K562 (cell line): ENCODE measurements at regions not wholly inside any gene's neighbourhood (a gene's known extent, or its start where the extent isn't known, plus 50 kb on each side); places are given as distances from the start of the nearest gene placed in this dataset.
"Not testable (repeated sequence)": the region's sequence is repeated elsewhere in the genome, so short reads cannot be mapped to it uniquely, and the experiment has no call there.

Experiments used
- ATAC-seq: fragments of 200-7000 bp; cut with Tn5 transposase; 3 replicates; pipeline ENCODE4 v1.9.1; 2020; ENCODE audit warnings: moderate library complexity
- BruUV-seq: library from RNA; stranded (reverse); fragments of 400-500 nt; replicated peaks from 2 replicates; lab custom pipeline; 2021; lab: Mats Ljungman, UMichigan
- CTCF ChIA-PET: fragments of 300-600 bp; formaldehyde crosslinking; extraction: SDS; loops from one replicate; lab custom pipeline; 2021; ENCODE audit warnings: low intra/inter-chr PET ratio; lab: Yijun Ruan, JAX
- POLR2A ChIA-PET: fragments of 300-600, 350-650 bp; sonication (Branson Sonifier 250); formaldehyde crosslinking; extraction: SDS; loops from one replicate; lab custom pipeline; 2021; ENCODE audit warnings: antibody characterized with exemption, inconsistent platforms; lab: Yijun Ruan, JAX
- DNase-seq, 4 experiments: peaks; one replicate each; pipeline versions ENCODE4 v3.0.0 to v3.0.0-alpha.2; 2011 to 2018; ENCODE audit warnings: low spot score in 3 of 4, mixed read lengths in 3 of 4; ENCODE audit errors: extremely low read depth in 1 of 4
- FAIRE-seq: peaks from 2 replicates; lab custom pipeline; 2011; peaks lifted over from hg19 to GRCh38; lab: Jason Lieb, UNC
- H2AFZ ChIP-seq: 2 replicates; pipeline ENCODE4 v1.6.0; 2011; ENCODE audit warnings: low read depth, low read length, control low read depth, inconsistent platforms
- H3K27ac ChIP-seq: fragments of 200-600 bp; 3 replicates; pipeline ENCODE4 v1.8.0; 2011; ENCODE audit warnings: low read depth, mild to moderate bottlenecking, control low read depth, inconsistent platforms, low read length, moderate library complexity, mixed read lengths; ENCODE audit errors: extremely low read depth
- H3K27me3 ChIP-seq, 2 experiments: fragments of 300-600 bp in 1 of 2; 2 replicates in 1 of 2; 3 replicates in 1 of 2; pipeline versions ENCODE4 v1.6.0 to v1.8.0; 2011; ENCODE audit warnings: inconsistent platforms in 2 of 2, low read length in 2 of 2, mild to moderate bottlenecking in 1 of 2, mixed read lengths in 1 of 2, moderate library complexity in 1 of 2; ENCODE audit not compliant: control insufficient read depth in 2 of 2, insufficient read depth in 2 of 2
- H3K36me3 ChIP-seq: fragments of 300-600 bp; 3 replicates; pipeline ENCODE4 v1.8.0; 2011; ENCODE audit warnings: mild to moderate bottlenecking, low read length, inconsistent platforms; ENCODE audit not compliant: control insufficient read depth, insufficient read depth
- H3K4me1 ChIP-seq, 2 experiments: fragments of 200-600 bp in 1 of 2; replicated peaks in 1 of 2; 2 replicates in 1 of 2; 3 replicates in 1 of 2; pipeline versions ENCODE4 v1.5.1 to v1.8.0; 2011; ENCODE audit warnings: inconsistent platforms in 2 of 2, low read length in 2 of 2, mild to moderate bottlenecking in 1 of 2, mixed read lengths in 1 of 2, moderate library complexity in 1 of 2; ENCODE audit not compliant: control insufficient read depth in 2 of 2, insufficient read depth in 2 of 2
- H3K4me2 ChIP-seq: 2 replicates; pipeline ENCODE4 v1.6.1; 2011; ENCODE audit warnings: low read length, control low read depth, inconsistent platforms, mixed read lengths; ENCODE audit not compliant: insufficient read depth
- H3K4me3 ChIP-seq: fragments of 200-600 bp; sonication (generic), shearing (Covaris generic); 2 replicates; pipeline ENCODE4 v1.5.1; 2016; ENCODE audit warnings: control low read depth, inconsistent platforms
- H3K79me2 ChIP-seq: fragments of 200-600 bp; 3 replicates; pipeline ENCODE4 v1.8.0; 2011; ENCODE audit warnings: low read length, inconsistent platforms; ENCODE audit not compliant: control insufficient read depth, insufficient read depth
- H3K9ac ChIP-seq, 2 experiments: 2 replicates each; pipeline versions ENCODE4 v1.6.0 to v1.6.1; 2011; ENCODE audit warnings: low read depth in 2 of 2, low read length in 2 of 2, control low read depth in 1 of 2, inconsistent platforms in 1 of 2, mild to moderate bottlenecking in 1 of 2, mixed read lengths in 1 of 2; ENCODE audit not compliant: insufficient read depth in 1 of 2
- H3K9me1 ChIP-seq: one replicate; pipeline ENCODE4 v1.6.0; 2011; ENCODE audit warnings: inconsistent platforms, mild to moderate bottlenecking, low read length, moderate library complexity; ENCODE audit not compliant: control insufficient read depth, insufficient read depth
- H3K9me3 ChIP-seq: replicated peaks from 2 replicates; pipeline ENCODE4 v1.5.1; 2011; ENCODE audit warnings: low read depth, low read length, inconsistent platforms; ENCODE audit not compliant: control insufficient read depth, insufficient read depth
- H4K20me1 ChIP-seq: replicated peaks from 2 replicates; pipeline ENCODE4 v1.6.1; 2011; ENCODE audit warnings: low read length, inconsistent platforms, mixed read lengths; ENCODE audit not compliant: control insufficient read depth, insufficient read depth
- ZBTB40 ChIP-seq, 2 experiments: fragments of 450-650 bp in 1 of 2; sonication (generic) in 1 of 2; formaldehyde crosslinking in 1 of 2; IDR thresholded peaks; 2 replicates each; pipeline versions ENCODE4 v1.7.1 to v1.9.0; 2016 to 2022; ENCODE audit warnings: inconsistent platforms in 1 of 2, mild to moderate bottlenecking in 1 of 2, missing genetic modification reagents in 1 of 2
- WGBS: fragments of 100-300 bp; shearing (Covaris generic); methylation state at CpG from one replicate; pipeline ENCODE4 v1.1.6; 2016; ENCODE audit warnings: low coverage, mixed read lengths; ENCODE audit not compliant: insufficient coverage; ENCODE audit errors: missing lambda C conversion rate; 5-methylcytosine and 5-hydroxymethylcytosine counted together
- in situ Hi-C: fragments of 300-500 bp; cut with MboI; formaldehyde crosslinking; loops from 4 replicates; pipeline ENCODE4 v1.15.0; 2018; ENCODE audit warnings: inconsistent platforms, mixed read lengths
- intact Hi-C: fragments of 100-400 bp; cut with micrococcal nuclease; formaldehyde crosslinking; loops from 2 replicates; pipeline ENCODE4 v1.14.2; 2022

- WGBS: 0% methylated on average over 4 of the region's 6 CpGs
- H3K9me1 ChIP-seq; H2AFZ ChIP-seq; FAIRE-seq; H3K27ac ChIP-seq; in situ Hi-C loops; H3K4me3 ChIP-seq; DNase-seq; CTCF ChIA-PET; H3K4me2 ChIP-seq; H3K4me1 ChIP-seq; H3K27me3 ChIP-seq; ATAC-seq; H4K20me1 ChIP-seq; H3K9me3 ChIP-seq; H3K79me2 ChIP-seq; H3K36me3 ChIP-seq; BruUV-seq; POLR2A ChIA-PET; intact Hi-C loops; H3K9ac ChIP-seq; TF ChIP-seq ZBTB40 (CRISPR knock-in tag; IDR thresholded peaks at IDR 0.05): not testable (repeated sequence)
- TF ChIP-seq ZBTB40 (IDR thresholded peaks at IDR 0.05): peak; percentile 72
Observed at GRCh38 chr16:18616137-18616755, 54.3 kb upstream of the NOMO2 start.
